BE2C (cell line): ENCODE measurements at regions not wholly inside any gene's neighbourhood (a gene's known extent, or its start where the extent isn't known, plus 50 kb on each side); places are given as distances from the start of the nearest gene placed in this dataset.

ENCODE experiments used
- DNase-seq: peaks from one replicate; pipeline ENCODE4 v3.0.0-alpha.2; 2020
- H3K27me3 ChIP-seq: fragments of 250-450 bp; sonication (Bioruptor Pico); 2 replicates; pipeline ENCODE4 v1.5.1; 2020; ENCODE audit warnings: mild to moderate bottlenecking
- H3K36me3 ChIP-seq: fragments of 250-450 bp; sonication (Bioruptor Pico); 2 replicates; pipeline ENCODE4 v1.5.1; 2020; ENCODE audit warnings: mild to moderate bottlenecking
- H3K4me1 ChIP-seq: fragments of 250-450 bp; sonication (Bioruptor Pico); 2 replicates; pipeline ENCODE4 v1.5.1; 2020
- H3K4me3 ChIP-seq: 2 replicates; pipeline ENCODE4 v1.5.1; 2011; ENCODE audit warnings: low read depth, low read length
- H3K9me3 ChIP-seq: fragments of 250-450 bp; sonication (Bioruptor Pico); 2 replicates; pipeline ENCODE4 v1.5.1; 2020
- CTCF ChIP-seq: IDR thresholded peaks from 2 replicates; pipeline ENCODE4 v1.5.1; 2012; ENCODE audit warnings: mild to moderate bottlenecking, low read depth, low read length

GRCh38 chr7:79782256-79782655, 328.8 kb upstream of the MAGI2 start:
- Histone ChIP-seq H3K4me3 (no peak overlapping the region), H3K27me3 (no peaks in the 10 kb centered on the region), H3K9me3 (no peaks in the 10 kb centered on the region), H3K36me3 (no peaks in the 10 kb centered on the region), H3K4me1 (peaks cover 3% of the 10 kb centered on the region; the same call in 1 of the 2 replicates)
- TF ChIP-seq CTCF, result no peak
- DNase-seq, result no peak

GRCh38 chr7:79781716-79782115, 328.2 kb upstream of the MAGI2 start:
- Histone ChIP-seq H3K4me3 (no peak overlapping the region), H3K36me3 (no peaks in the 10 kb centered on the region), H3K9me3 (no peaks in the 10 kb centered on the region), H3K4me1 (no peaks in the 10 kb centered on the region; the same call in 1 of the 2 replicates), H3K27me3 (no peaks in the 10 kb centered on the region)
- DNase-seq, result no peak
- TF ChIP-seq CTCF, result no peak

GRCh38 chr7:79778786-79779770, 325.6 kb upstream of the MAGI2 start:
- Histone ChIP-seq H3K36me3 (no peaks in the 10 kb centered on the region), H3K9me3 (no peaks in the 10 kb centered on the region), H3K4me1 (no peaks in the 10 kb centered on the region; the same call in 1 of the 2 replicates), H3K4me3 (no peak overlapping the region), H3K27me3 (no peaks in the 10 kb centered on the region)
- TF ChIP-seq CTCF, result no peak
- DNase-seq, result no peak

- no peak for TF ChIP-seq CTCF
- no peak overlapping the region for H3K4me3 ChIP-seq
- H3K36me3 ChIP-seq, result no peaks in the 10 kb centered on the region
- DNase-seq, result no peak
- H3K4me1 ChIP-seq, result no peaks in the 10 kb centered on the region
- H3K9me3 ChIP-seq, result no peaks in the 10 kb centered on the region
- H3K27me3 ChIP-seq, result no peaks in the 10 kb centered on the region
Observed at GRCh38 chr7:79775911-79776310, 322.4 kb upstream of the MAGI2 start.

- Histone ChIP-seq H3K4me3 (no peak overlapping the region), H3K36me3 (no peaks in the 10 kb centered on the region), H3K9me3 (no peaks in the 10 kb centered on the region), H3K4me1 (no peaks in the 10 kb centered on the region), H3K27me3 (no peaks in the 10 kb centered on the region)
- no peak for TF ChIP-seq CTCF
- no peak for DNase-seq
Observed at GRCh38 chr7:79774150-79774549, 320.7 kb upstream of the MAGI2 start.

- Histone ChIP-seq H3K27me3 (no peaks in the 10 kb centered on the region), H3K9me3 (no peaks in the 10 kb centered on the region), H3K4me3 (no peak overlapping the region), H3K36me3 (no peaks in the 10 kb centered on the region), H3K4me1 (no peaks in the 10 kb centered on the region)
- DNase-seq, result no peak
- no peak for TF ChIP-seq CTCF
Observed at GRCh38 chr7:79770970-79771369, 317.5 kb upstream of the MAGI2 start.
